ENCODE measurements at regions not wholly inside any gene's neighbourhood (a gene's known extent, or its start where the extent isn't known, plus 50 kb on each side); places are given as distances from the start of the nearest gene placed in this dataset.
"Not testable (repeated sequence)": the region's sequence is repeated elsewhere in the genome, so short reads cannot be mapped to it uniquely, and the experiment has no call there.

DNA sequence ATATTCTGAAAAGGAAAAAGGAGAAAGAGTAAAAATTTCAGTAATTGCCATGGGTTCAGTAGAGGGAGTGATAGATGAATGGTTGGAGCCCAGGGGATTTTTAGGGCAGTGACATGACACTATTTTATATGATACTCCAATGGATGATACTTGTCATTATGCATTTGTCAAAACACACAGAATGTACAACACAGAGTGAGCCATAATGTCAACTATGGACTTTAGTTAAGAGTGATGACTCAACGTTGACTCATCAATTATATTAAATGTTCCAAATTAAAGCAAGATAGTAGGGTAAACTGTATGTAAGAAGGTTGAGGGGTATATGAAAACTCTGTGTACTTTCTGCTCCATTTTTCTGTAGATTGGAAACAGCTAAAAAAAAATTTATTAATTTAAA is 586.4 kb downstream of the TAF11L14 start:
- peaks cover 39% of the 10 kb centered on the region for H3K9me3 Mint-ChIP-seq
- no peak overlapping the region for H3K27ac Mint-ChIP-seq
- H3K4me3 Mint-ChIP-seq: no peak overlapping the region
- no peaks in the 10 kb centered on the region for H3K36me3 Mint-ChIP-seq (ENCODE audit: low read depth)
- no peaks in the 10 kb centered on the region for H3K27me3 Mint-ChIP-seq (ENCODE audit: low read depth)
- no peak for DNase-seq (ENCODE audit: low spot score)
- no peaks in the 10 kb centered on the region for H3K4me1 Mint-ChIP-seq (ENCODE audit: low read depth)

DNA sequence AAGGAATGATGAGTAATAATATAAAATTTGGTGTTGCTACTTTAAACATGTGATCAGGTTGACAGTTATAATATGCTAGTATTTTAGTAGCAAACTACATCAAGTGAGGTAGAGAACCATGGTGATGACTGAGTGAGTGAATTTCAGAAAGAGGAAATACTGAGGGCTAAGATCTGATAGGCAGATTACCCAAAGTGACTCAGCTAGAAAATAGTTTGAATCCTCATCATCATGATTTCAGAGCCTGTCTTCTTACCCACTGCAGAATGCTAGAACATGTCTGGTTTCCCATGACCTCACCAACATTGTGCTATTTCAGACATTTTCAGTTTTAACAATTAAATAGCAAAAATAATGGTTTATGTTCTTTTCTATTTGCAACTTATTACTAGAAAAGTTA is 602.1 kb downstream of the TAF11L14 start:
- Mint-ChIP-seq H3K9me3 (peaks cover 14% of the 10 kb centered on the region), H3K27ac (no peak overlapping the region)
- DNase-seq (ENCODE audit: low spot score): no peak

DNA sequence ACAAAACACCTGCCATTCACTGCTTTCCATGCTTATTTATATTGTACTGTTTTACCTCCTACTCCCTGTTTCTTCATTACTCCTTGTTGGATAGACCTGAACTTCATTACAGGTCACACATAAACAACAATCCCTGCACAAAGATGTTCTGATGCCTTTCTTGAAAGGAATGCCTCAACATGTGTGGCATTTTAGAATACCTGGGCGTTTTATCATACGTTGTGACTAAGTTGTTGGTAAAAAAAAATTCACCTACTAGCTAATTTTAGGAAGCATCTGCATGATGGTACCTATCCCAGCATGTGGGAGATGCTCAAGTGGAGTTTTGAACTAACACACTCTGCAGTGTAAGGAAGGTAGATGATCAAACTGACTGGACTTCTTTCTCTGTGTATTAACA is 604.1 kb downstream of the TAF11L14 start:
- Mint-ChIP-seq H3K4me1 (ENCODE audit: low read depth) (no peaks in the 10 kb centered on the region), H3K9me3 (peaks cover 10% of the 10 kb centered on the region), H3K27ac (no peak overlapping the region), H3K4me3 (no peak overlapping the region), H3K36me3 (ENCODE audit: low read depth) (no peaks in the 10 kb centered on the region), H3K27me3 (ENCODE audit: low read depth) (no peaks in the 10 kb centered on the region)
- no peak for DNase-seq (ENCODE audit: low spot score)

More for the DNA sequence above, 602.1 kb downstream of the TAF11L14 start:
- Mint-ChIP-seq H3K4me1 (ENCODE audit: low read depth) (no peaks in the 10 kb centered on the region), H3K4me3 (no peak overlapping the region), H3K36me3 (ENCODE audit: low read depth) (no peaks in the 10 kb centered on the region), H3K27me3 (ENCODE audit: low read depth) (no peaks in the 10 kb centered on the region)

DNA sequence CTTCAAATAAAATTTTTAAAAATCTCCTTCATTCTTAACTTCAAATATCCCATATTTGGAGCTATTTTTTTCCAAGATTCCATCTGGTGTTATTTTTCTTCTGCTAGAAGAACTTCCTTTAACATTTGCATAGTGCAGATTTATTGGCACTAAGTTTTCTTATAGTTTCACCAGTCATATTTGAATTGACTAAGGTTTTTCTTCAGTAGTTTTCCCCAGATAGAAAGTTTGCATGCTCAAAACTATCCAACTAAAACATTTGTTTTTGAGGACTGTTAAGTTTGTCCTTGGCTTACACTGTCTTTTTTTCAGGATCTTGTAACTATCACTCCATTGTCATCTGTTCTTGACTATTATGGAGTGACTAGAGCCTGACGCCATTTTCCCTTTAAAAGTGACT is 606.7 kb downstream of the TAF11L14 start:
- Mint-ChIP-seq H3K36me3 (ENCODE audit: low read depth) (no peaks in the 10 kb centered on the region), H3K27ac (no peak overlapping the region), H3K4me3 (no peak overlapping the region), H3K4me1 (ENCODE audit: low read depth) (no peaks in the 10 kb centered on the region), H3K27me3 (ENCODE audit: low read depth) (no peaks in the 10 kb centered on the region), H3K9me3 (peaks cover 19% of the 10 kb centered on the region)
- DNase-seq (ENCODE audit: low spot score): no peak

DNA sequence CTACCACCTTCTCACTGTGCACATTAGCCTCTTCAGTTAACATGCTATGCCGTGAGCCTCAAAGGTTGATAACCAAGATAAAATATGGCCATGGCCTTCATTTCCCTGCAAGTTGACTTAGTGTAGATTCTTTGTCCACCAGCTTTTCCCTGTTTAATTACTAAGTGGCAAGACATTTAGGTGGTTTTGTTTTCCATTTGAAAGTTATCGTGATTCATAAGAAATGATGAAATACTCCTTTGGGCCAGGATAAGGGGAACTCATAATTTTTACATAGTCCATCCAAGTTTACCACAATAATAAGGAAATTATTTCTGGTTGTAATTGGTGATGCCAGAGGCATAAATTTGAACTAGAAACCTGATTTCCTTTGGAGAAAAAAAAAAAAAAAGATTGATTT is 609.6 kb downstream of the TAF11L14 start:
- Mint-ChIP-seq H3K4me3 (no peak overlapping the region), H3K27me3 (ENCODE audit: low read depth) (no peaks in the 10 kb centered on the region), H3K9me3 (peaks cover 41% of the 10 kb centered on the region), H3K27ac (no peak overlapping the region), H3K4me1 (ENCODE audit: low read depth) (no peaks in the 10 kb centered on the region), H3K36me3 (ENCODE audit: low read depth) (no peaks in the 10 kb centered on the region)
- DNase-seq (ENCODE audit: low spot score): no peak

DNA sequence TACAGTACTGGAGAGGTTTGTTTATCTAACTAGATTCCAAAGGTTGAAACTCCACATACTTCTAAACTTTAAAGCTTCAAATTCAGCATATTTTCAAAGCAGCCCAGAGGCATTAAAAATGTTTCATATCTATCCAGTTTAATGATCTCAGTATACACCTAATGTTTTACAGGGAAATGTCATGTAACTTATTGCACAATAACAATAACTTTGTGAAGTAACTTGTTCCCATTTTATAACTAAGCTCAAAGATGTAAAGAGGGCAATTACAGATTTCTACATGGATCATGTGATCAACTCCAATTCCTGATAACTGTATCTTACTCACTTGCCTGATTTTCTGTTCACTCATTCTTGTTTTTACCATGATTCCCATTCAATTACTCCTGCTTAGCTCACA is 610.0 kb downstream of the TAF11L14 start:
- DNase-seq (ENCODE audit: low spot score): no peak
- Mint-ChIP-seq H3K27ac (no peak overlapping the region), H3K4me3 (no peak overlapping the region), H3K36me3 (ENCODE audit: low read depth) (no peaks in the 10 kb centered on the region), H3K4me1 (ENCODE audit: low read depth) (no peaks in the 10 kb centered on the region), H3K27me3 (ENCODE audit: low read depth) (no peaks in the 10 kb centered on the region), H3K9me3 (peaks cover 41% of the 10 kb centered on the region)

DNA sequence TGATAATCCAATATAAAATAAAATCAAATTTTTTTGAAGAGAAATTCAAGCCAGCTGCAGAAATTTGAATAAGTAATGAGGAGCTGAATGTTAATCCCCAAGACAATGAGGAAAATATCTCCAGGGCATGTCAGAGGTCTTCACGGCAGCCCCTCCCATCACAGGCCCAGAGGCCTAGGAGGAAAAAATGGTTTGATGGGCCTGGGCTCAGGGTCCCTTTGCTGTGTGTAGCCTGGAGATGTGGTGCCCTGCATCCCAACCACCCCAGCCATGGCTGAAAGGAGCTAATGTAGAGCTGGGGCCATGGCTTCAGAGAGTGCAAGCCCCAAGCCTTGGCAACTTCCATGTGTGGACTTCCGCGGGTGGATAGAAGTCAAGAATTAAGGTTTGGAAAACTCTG is 618.3 kb downstream of the TAF11L14 start:
- DNase-seq (ENCODE audit: low spot score): no peak
- Mint-ChIP-seq H3K4me1 (ENCODE audit: low read depth) (no peaks in the 10 kb centered on the region), H3K9me3 (peaks cover 59% of the 10 kb centered on the region)

DNA sequence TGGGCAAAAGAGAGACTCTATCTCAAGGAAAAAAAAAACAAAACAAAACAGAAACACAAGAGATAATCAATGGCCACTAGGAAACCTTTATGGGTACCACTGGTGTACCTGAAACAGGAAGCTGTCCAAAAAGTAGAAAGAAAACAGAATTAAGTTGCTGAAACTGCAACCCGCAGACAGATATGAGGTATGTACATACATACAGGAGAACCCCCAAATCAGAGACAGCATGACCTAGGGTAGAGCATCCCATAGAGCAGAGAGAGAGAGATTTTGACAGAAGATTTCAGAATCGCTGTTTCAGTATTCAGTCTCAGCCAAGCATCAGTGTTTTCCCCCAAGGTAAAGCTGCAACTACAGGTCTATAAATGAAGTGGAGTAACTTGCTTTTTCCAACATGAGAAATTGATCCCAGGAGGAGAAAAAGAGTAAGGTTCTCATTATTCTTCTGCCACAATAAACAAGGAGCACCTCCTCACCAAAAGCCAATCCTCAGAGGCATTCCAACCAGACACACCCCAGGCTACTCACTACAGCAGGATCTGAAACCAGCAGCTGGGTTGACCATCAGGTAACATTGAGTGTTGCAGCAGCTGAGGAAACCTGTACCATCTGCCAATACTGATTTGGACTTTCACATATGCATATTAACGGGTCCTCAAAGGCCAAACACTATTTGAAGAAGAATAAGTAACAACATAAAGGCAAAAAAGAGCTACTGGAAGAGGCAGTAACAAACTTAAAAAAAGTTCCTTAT is 630.0 kb downstream of the TAF11L14 start:
- no peaks in the 10 kb centered on the region for H3K4me1 Mint-ChIP-seq (ENCODE audit: low read depth)
- H3K27ac Mint-ChIP-seq: no peak overlapping the region
- H3K9me3 Mint-ChIP-seq: peaks cover 35% of the 10 kb centered on the region
- DNase-seq (ENCODE audit: low spot score): no peak
- H3K4me3 Mint-ChIP-seq: no peak overlapping the region
- no peaks in the 10 kb centered on the region for H3K27me3 Mint-ChIP-seq (ENCODE audit: low read depth)
- H3K36me3 Mint-ChIP-seq (ENCODE audit: low read depth): no peaks in the 10 kb centered on the region

More for the DNA sequence above, 618.3 kb downstream of the TAF11L14 start:
- H3K27ac Mint-ChIP-seq: no peak overlapping the region
- H3K4me3 Mint-ChIP-seq: no peak overlapping the region
- H3K36me3 Mint-ChIP-seq (ENCODE audit: low read depth): no peaks in the 10 kb centered on the region
- H3K27me3 Mint-ChIP-seq (ENCODE audit: low read depth): no peaks in the 10 kb centered on the region

DNA sequence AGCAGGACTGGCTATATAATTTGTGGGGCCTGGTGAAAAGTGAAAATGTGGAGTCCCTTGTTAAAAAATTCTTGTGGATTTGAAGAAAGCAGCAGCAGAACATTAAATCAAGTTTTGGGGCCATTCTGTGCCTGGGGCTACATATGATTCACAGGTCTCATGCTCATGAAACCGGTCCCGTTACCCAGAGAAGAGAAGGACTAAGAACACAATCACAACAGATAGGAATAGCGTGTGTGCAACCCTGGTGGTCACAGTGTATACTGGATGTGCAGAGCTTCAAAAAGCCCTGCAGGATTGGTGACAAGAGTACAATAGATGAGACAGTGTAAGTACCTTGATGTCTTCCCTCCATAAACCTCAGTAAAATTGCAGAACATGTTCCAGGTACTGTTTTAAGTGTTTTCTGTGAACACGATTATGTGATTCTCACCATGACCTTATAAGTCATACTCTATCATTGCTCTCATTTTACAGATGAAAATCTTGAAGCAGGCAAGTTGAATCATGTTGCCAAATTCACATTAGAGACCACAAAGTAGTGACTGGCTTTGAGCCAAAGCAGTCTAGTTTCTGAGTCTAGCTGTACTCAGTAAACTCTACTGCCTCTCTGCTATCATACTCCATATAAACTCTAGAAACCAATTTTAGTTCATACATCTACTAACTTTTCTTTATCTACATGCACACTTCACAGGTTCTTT is 636.5 kb downstream of the TAF11L14 start:
- Mint-ChIP-seq H3K27me3 (ENCODE audit: low read depth) (no peaks in the 10 kb centered on the region), H3K4me3 (no peak overlapping the region), H3K9me3 (peaks cover 23% of the 10 kb centered on the region)

DNA sequence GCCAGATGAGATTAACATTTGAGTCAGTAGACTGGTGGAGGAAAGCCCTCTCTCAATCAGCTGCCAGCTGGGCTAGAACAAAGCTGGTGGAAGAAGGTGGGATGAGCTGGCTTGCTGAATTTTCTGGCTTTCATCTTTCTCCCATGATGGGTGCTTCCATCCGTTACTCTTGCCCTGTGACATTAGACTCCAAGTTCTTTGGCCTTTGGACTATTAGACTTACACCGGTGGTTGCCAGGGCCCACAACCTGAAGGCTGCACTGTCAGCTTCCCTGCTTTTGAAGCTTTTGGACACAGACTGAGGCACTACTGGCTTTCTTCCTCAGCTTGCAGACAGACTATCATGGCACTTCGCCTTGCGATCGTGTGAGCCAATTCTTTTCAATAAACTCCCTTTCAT is 642.7 kb downstream of the TAF11L14 start:
- no peak for DNase-seq (ENCODE audit: low spot score)
- no peaks in the 10 kb centered on the region for H3K27me3 Mint-ChIP-seq (ENCODE audit: low read depth)
- H3K9me3 Mint-ChIP-seq: peaks cover 3% of the 10 kb centered on the region
- no peaks in the 10 kb centered on the region for H3K4me1 Mint-ChIP-seq (ENCODE audit: low read depth)
- H3K36me3 Mint-ChIP-seq (ENCODE audit: low read depth): no peaks in the 10 kb centered on the region
- H3K4me3 Mint-ChIP-seq: no peak overlapping the region
- H3K27ac Mint-ChIP-seq: no peak overlapping the region

More for the DNA sequence above, 636.5 kb downstream of the TAF11L14 start:
- no peak for DNase-seq (ENCODE audit: low spot score)
- H3K4me1 Mint-ChIP-seq (ENCODE audit: low read depth): no peaks in the 10 kb centered on the region
- H3K36me3 Mint-ChIP-seq (ENCODE audit: low read depth): no peaks in the 10 kb centered on the region
- H3K27ac Mint-ChIP-seq: no peak overlapping the region

DNA sequence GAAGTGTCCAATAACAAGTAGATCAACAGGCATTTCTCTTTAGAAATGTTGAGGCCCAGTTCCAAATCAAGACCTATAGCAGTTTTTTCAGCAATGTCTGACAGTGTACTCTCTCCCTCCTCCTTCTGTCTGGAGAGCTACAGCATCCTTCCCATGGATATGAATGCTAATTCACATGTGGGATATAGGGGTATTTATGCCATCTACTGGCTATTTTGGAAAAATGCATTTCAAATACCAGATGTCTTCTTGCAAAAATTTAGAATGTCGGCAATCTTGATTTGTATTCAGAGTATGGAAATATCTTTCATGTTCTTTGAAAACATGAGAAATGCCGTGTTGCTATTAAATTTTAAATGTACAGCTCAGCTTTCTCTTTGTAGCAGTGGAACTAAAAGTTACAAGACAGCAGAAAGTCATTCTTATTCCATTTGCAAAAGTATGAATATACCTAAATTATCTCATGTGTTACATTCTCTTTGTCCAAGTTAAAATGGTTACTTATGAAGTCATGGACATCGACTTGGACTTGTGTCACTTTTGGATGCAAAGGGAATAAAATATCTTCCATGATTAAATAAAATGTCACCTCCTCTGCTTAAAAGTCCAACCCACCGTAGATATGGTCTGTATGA is 647.8 kb downstream of the TAF11L14 start:
- H3K4me3 Mint-ChIP-seq: no peak overlapping the region
- no peaks in the 10 kb centered on the region for H3K4me1 Mint-ChIP-seq (ENCODE audit: low read depth)
- H3K36me3 Mint-ChIP-seq (ENCODE audit: low read depth): no peaks in the 10 kb centered on the region
- no peak for DNase-seq (ENCODE audit: low spot score)
- H3K9me3 Mint-ChIP-seq: peaks cover 8% of the 10 kb centered on the region
- no peaks in the 10 kb centered on the region for H3K27me3 Mint-ChIP-seq (ENCODE audit: low read depth)
- H3K27ac Mint-ChIP-seq: no peak overlapping the region

DNA sequence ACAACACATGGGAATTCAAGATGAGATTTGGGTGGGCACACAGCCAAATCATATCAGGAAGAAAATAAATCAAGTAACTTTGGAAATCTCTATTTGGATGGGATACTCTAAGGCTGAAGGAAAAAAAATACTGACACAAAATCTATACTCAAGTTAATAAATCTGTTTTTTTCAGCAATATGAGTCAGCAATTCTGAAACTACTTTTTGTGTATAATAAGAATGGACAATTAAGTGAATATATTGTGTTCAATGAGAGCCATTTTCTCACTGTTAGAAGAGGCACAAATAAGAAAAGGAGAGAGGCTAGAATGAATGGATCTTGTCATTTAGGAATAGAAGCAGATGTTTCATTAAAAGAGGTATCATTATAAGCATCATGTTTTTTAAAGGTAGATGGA is 651.0 kb downstream of the TAF11L14 start:
- H3K27me3 Mint-ChIP-seq (ENCODE audit: low read depth): no peaks in the 10 kb centered on the region
- H3K4me1 Mint-ChIP-seq (ENCODE audit: low read depth): no peaks in the 10 kb centered on the region
- no peak for DNase-seq (ENCODE audit: low spot score)
- no peak overlapping the region for H3K27ac Mint-ChIP-seq
- H3K9me3 Mint-ChIP-seq: peaks cover 13% of the 10 kb centered on the region
- no peak overlapping the region for H3K4me3 Mint-ChIP-seq
- H3K36me3 Mint-ChIP-seq (ENCODE audit: low read depth): no peaks in the 10 kb centered on the region

DNA sequence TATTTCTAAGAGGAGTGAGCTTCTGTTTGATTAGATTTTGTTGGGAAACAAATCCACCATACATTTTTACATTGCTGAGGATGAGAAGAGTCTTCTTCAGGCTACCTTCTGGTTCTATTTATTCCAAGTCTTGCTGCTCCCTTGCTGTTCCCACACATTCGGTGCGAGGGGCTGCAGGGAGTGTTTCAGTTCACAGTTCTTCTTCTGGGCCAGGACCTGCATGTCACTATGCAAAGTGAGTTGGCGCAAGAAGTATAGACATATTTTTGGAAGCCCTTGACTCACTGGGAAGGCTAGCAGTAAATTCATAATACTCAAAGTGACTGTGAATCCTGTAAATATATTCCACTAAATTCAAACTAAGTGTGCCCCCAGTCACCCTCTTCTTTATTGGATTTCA is 657.9 kb downstream of the TAF11L14 start:
- no peaks in the 10 kb centered on the region for H3K4me1 Mint-ChIP-seq (ENCODE audit: low read depth)

DNA sequence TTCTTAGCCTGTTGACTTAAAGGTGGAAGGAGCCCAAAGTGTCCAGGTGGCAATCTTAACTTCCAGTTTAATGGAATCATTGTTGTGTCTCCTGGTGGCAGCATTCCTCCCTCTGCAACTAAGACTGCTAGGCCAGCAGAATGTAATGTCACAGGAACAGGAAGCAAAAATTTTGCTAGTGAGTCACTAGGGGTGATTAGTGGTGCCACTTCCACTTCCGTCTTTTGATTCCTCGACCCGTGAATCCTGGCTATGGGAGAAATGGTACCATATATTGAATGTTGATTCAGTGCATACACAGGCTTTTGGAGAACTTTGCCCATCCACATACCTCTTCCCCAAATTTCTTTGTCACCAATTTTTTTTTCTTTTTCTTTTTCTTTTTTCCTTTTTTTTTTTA is 661.4 kb downstream of the TAF11L14 start:
- H3K36me3 Mint-ChIP-seq (ENCODE audit: low read depth); DNase-seq (ENCODE audit: low spot score); H3K4me1 Mint-ChIP-seq (ENCODE audit: low read depth): not testable (repeated sequence)

More for the DNA sequence above, 657.9 kb downstream of the TAF11L14 start:
- H3K9me3 Mint-ChIP-seq: peaks cover 9% of the 10 kb centered on the region
- no peak overlapping the region for H3K4me3 Mint-ChIP-seq
- H3K36me3 Mint-ChIP-seq (ENCODE audit: low read depth): no peaks in the 10 kb centered on the region
- no peak for DNase-seq (ENCODE audit: low spot score)
- no peaks in the 10 kb centered on the region for H3K27me3 Mint-ChIP-seq (ENCODE audit: low read depth)
- H3K27ac Mint-ChIP-seq: no peak overlapping the region

More for the DNA sequence above, 661.4 kb downstream of the TAF11L14 start:
- H3K27ac Mint-ChIP-seq; H3K9me3 Mint-ChIP-seq; H3K4me3 Mint-ChIP-seq; H3K27me3 Mint-ChIP-seq (ENCODE audit: low read depth): not testable (repeated sequence)

Measured in T-helper 2 cell treated with Interferon-gamma antibody and Interleukin-4, amounts not matched to agents 5 μg/mL and 100 μg/mL, for 36 hours (primary cell).